ENCODE measurements at regions not wholly inside any gene's neighbourhood (a gene's known extent, or its start where the extent isn't known, plus 50 kb on each side); places are given as distances from the start of the nearest gene placed in this dataset.

- TF ChIP-seq EZH2phosphoT487 (IDR thresholded peaks at IDR 0.05; ENCODE audit: unreplicated experiment) = no peak
Observed at GRCh38 chr4:134365852-134366251, 164.3 kb upstream of the PABPC4L start (continued).

- no peak overlapping the region for H3K4me3 ChIP-seq
- H3K4me1 ChIP-seq (ENCODE audit: insufficient read depth) = no peaks in the 10 kb centered on the region
- no peaks in the 10 kb centered on the region for H3K9me2 ChIP-seq (ENCODE audit: insufficient read depth)
- TF ChIP-seq POLR2AphosphoS5 (IDR thresholded peaks at IDR 0.05; ENCODE audit: low read depth) (no peak), CREB1 (CRISPR knock-in tag; IDR thresholded peaks at IDR 0.05; ENCODE audit: low read depth) (no peak), ZNF462 (CRISPR knock-in tag; IDR thresholded peaks at IDR 0.05) (no peak), REST (IDR thresholded peaks at IDR 0.05; ENCODE audit: unreplicated experiment) (no peak), NANOG (IDR thresholded peaks at IDR 0.05; ENCODE audit: borderline replicate concordance) (no peak), ETS1 (IDR thresholded peaks at IDR 0.05) (no peak), EZH2phosphoT487 (IDR thresholded peaks at IDR 0.05; ENCODE audit: unreplicated experiment) (no peak), CTCF (conservative IDR thresholded peaks at IDR 0.05; ENCODE audit: low read depth in 2 of 2) (no peak)
- DNase-seq (ENCODE audit: low spot score) (no peak), ATAC-seq (no peak)
- no peaks in the 10 kb centered on the region for H3K36me3 ChIP-seq (ENCODE audit: insufficient read depth)
- Mint-ChIP-seq H3K27ac (no peak overlapping the region), H3K36me3 (ENCODE audit: low read depth) (no peaks in the 10 kb centered on the region), H3K4me1 (no peaks in the 10 kb centered on the region), H3K27me3 (ENCODE audit: insufficient read depth, low read depth, poor library complexity) (no peaks in the 10 kb centered on the region), H3K9me3 (no peaks in the 10 kb centered on the region; the same call in 2 of the 3 replicates), H3K4me3 (no peak overlapping the region)
- H3K79me2 ChIP-seq (replicated peaks; ENCODE audit: insufficient read depth) = no peaks in the 10 kb centered on the region
- no peak overlapping the region for H3K4me2 ChIP-seq
- no peak overlapping the region for H3K27ac ChIP-seq (ENCODE audit: low read depth)
- H2AFZ ChIP-seq = no peak overlapping the region
- H3F3A ChIP-seq (replicated peaks; ENCODE audit: low read depth) = no peaks in the 10 kb centered on the region
- no peaks in the 10 kb centered on the region for H3K27me3 ChIP-seq (ENCODE audit: insufficient read depth)
- H4K20me1 ChIP-seq (replicated peaks; ENCODE audit: insufficient read depth) = no peaks in the 10 kb centered on the region
Observed at GRCh38 chr4:134364928-134365327, 163.3 kb upstream of the PABPC4L start.
